Endothelial cell of umbilical vein (primary cell): ENCODE measurements at regions not wholly inside any gene's neighbourhood (a gene's known extent, or its start where the extent isn't known, plus 50 kb on each side); places are given as distances from the start of the nearest gene placed in this dataset.
"Not testable (repeated sequence)": the region's sequence is repeated elsewhere in the genome, so short reads cannot be mapped to it uniquely, and the experiment has no call there.

Experiments used
- BruUV-seq: library from RNA; stranded (reverse); fragments of 400-500 nt; replicated peaks from 2 replicates; lab custom pipeline; 2021; lab: Mats Ljungman, UMichigan
- CTCF ChIA-PET: fragments of 300-600, 350-600 bp; sonication (Branson Sonifier 250); formaldehyde crosslinking; loops from one replicate; lab custom pipeline; 2021; ENCODE audit warnings: antibody characterized with exemption, inconsistent platforms; lab: Charles Lee
- POLR2A ChIA-PET: fragments of 300-600, 350-600 bp; sonication (Branson Sonifier 250); formaldehyde crosslinking; loops from one replicate; lab custom pipeline; 2021; ENCODE audit warnings: antibody characterized with exemption, inconsistent platforms; lab: Charles Lee
- DNase-seq: peaks from one replicate; pipeline ENCODE4 v3.0.0-alpha.2; 2011; ENCODE audit warnings: low read depth, low spot score
- FAIRE-seq: peaks from 2 replicates; lab custom pipeline; 2011; peaks lifted over from hg19 to GRCh38; lab: Jason Lieb, UNC
- H2AFZ ChIP-seq: 2 replicates; pipeline ENCODE4 v1.6.0; 2012; ENCODE audit warnings: low read depth, low read length, control low read depth, inconsistent platforms
- H3K27ac ChIP-seq: 2 replicates; pipeline ENCODE4 v1.5.1; 2011; ENCODE audit warnings: low read depth, mild to moderate bottlenecking, control low read depth, low read length, moderate library complexity; ENCODE audit not compliant: insufficient read depth
- H3K27me3 ChIP-seq, 2 experiments: 2 replicates each; pipeline versions ENCODE4 v1.6.0 to v1.6.1; 2011; ENCODE audit warnings: low read length in 2 of 2, mixed read lengths in 1 of 2; ENCODE audit not compliant: control insufficient read depth in 2 of 2, insufficient read depth in 2 of 2
- H3K36me3 ChIP-seq, 2 experiments: 2 replicates in 1 of 2; 3 replicates in 1 of 2; pipeline ENCODE4 v1.5.1; 2011; ENCODE audit warnings: low read length in 2 of 2, mild to moderate bottlenecking in 1 of 2, moderate library complexity in 1 of 2; ENCODE audit not compliant: control insufficient read depth in 2 of 2, insufficient read depth in 2 of 2; ENCODE audit errors: extremely low read depth in 1 of 2
- H3K4me1 ChIP-seq: 3 replicates; pipeline ENCODE4 v1.5.1; 2011; ENCODE audit warnings: mild to moderate bottlenecking, low read length; ENCODE audit not compliant: control insufficient read depth, insufficient read depth; ENCODE audit errors: extremely low read depth
- H3K4me2 ChIP-seq: 2 replicates; pipeline ENCODE4 v1.6.1; 2011; ENCODE audit warnings: low read length, control low read depth, mixed read lengths; ENCODE audit not compliant: insufficient read depth
- H3K4me3 ChIP-seq, 3 experiments: fragments of 200-600 bp in 1 of 3; sonication (generic), shearing (Covaris generic) in 1 of 3; replicated peaks in 1 of 3; 2 replicates each; pipeline ENCODE4 v1.5.1; 2011 to 2016; ENCODE audit warnings: control low read depth in 3 of 3, low read length in 3 of 3, mild to moderate bottlenecking in 2 of 3, inconsistent platforms in 1 of 3, low read depth in 1 of 3, moderate library complexity in 1 of 3; ENCODE audit not compliant: insufficient read depth in 1 of 3
- H3K79me2 ChIP-seq: 2 replicates; pipeline ENCODE4 v1.6.0; 2012; ENCODE audit warnings: low read length, inconsistent platforms; ENCODE audit not compliant: control insufficient read depth, insufficient read depth
- H3K9ac ChIP-seq: replicated peaks from 2 replicates; pipeline ENCODE3; 2011; ENCODE audit warnings: low read length, control low read depth; ENCODE audit not compliant: insufficient read depth; ENCODE audit errors: extremely low read depth
- H3K9me1 ChIP-seq: replicated peaks from 3 replicates; pipeline ENCODE4 v1.6.0; 2011; ENCODE audit warnings: mild to moderate bottlenecking, low read length; ENCODE audit not compliant: control insufficient read depth, insufficient read depth; ENCODE audit errors: extremely low read depth
- H3K9me3 ChIP-seq: replicated peaks from 2 replicates; pipeline ENCODE4 v1.5.1; 2012; ENCODE audit warnings: low read length, inconsistent platforms; ENCODE audit not compliant: control insufficient read depth, insufficient read depth
- H4K20me1 ChIP-seq: replicated peaks from 2 replicates; pipeline ENCODE3; 2011; ENCODE audit warnings: mild to moderate bottlenecking, low read length; ENCODE audit not compliant: control insufficient read depth, insufficient read depth; ENCODE audit errors: extremely low read depth
- CTCF ChIP-seq, 2 donors: IDR thresholded peaks; 1 replicate in 1 of 2; 2 replicates in 1 of 2; pipeline ENCODE4 v1.5.1; 2011; ENCODE audit warnings: low read length in 2 of 2, mild to moderate bottlenecking in 2 of 2, moderate library complexity in 2 of 2, control low read depth in 1 of 2, inconsistent platforms in 1 of 2, low read depth in 1 of 2; ENCODE audit not compliant: insufficient read depth in 1 of 2; ENCODE audit errors: extremely low read depth in 1 of 2
- EZH2 ChIP-seq: IDR thresholded peaks from 2 replicates; pipeline ENCODE4 v1.6.1; 2012; ENCODE audit warnings: borderline replicate concordance, low read depth, mild to moderate bottlenecking, moderate library complexity, low read length, inconsistent platforms; ENCODE audit not compliant: severe bottlenecking
- GATA2 ChIP-seq: IDR thresholded peaks from 2 replicates; pipeline ENCODE4 v1.7.0; 2011; ENCODE audit warnings: low read depth, mild to moderate bottlenecking, moderate library complexity, mixed read lengths, low read length; ENCODE audit not compliant: insufficient read length, insufficient read depth
- JUN ChIP-seq: IDR thresholded peaks from 2 replicates; pipeline ENCODE4 v1.6.1; 2011; ENCODE audit warnings: borderline replicate concordance, low read depth; ENCODE audit not compliant: insufficient read length, insufficient read depth
- MAX ChIP-seq: IDR thresholded peaks from 2 replicates; pipeline ENCODE4 v1.6.1; 2011; ENCODE audit not compliant: insufficient read depth, insufficient read length
- POLR2A ChIP-seq: IDR thresholded peaks from 2 replicates; pipeline ENCODE4 v1.6.1; 2012; ENCODE audit warnings: low read depth, mild to moderate bottlenecking, control low read depth, low read length
- POLR2AphosphoS5 ChIP-seq: IDR thresholded peaks from 2 replicates; pipeline ENCODE4 v1.6.1; 2012; ENCODE audit warnings: low read depth, mild to moderate bottlenecking, control low read depth, low read length, moderate library complexity; ENCODE audit not compliant: insufficient read depth
- dilution Hi-C: fragments of 300-500 bp; cut with MboI; formaldehyde crosslinking; loops from one replicate; pipeline ENCODE4 v1.15.0; 2019; ENCODE audit warnings: low sequenced_read_pairs; ENCODE audit not compliant: extremely low pct_ligation_motif_present
- intact Hi-C: fragments of 100-400 bp; cut with micrococcal nuclease; formaldehyde crosslinking; loops from one replicate; pipeline ENCODE4 v1.10.0; 2022

GRCh38 chr6:14415452-14415851 is 297.9 kb downstream of the CD83 start:
- H3K4me3 ChIP-seq = no peak overlapping the region
- dilution Hi-C loops = no loop called here
- H3K4me2 ChIP-seq = no peak overlapping the region
- H3K36me3 ChIP-seq = no peaks in the 10 kb centered on the region
- FAIRE-seq (no peak), DNase-seq (no peak)
- no peaks in the 10 kb centered on the region for H3K27me3 ChIP-seq
- no peaks in the 10 kb centered on the region for H3K4me1 ChIP-seq
- H3K9ac ChIP-seq = no peak overlapping the region
- intact Hi-C loops = no loop called here
- no peak overlapping the region for H3K27ac ChIP-seq
- BruUV-seq = no TSS peak
- H3K9me1 ChIP-seq = no peaks in the 10 kb centered on the region
- peaks cover 3% of the 10 kb centered on the region for H3K9me3 ChIP-seq
- ChIA-PET CTCF (no interaction called here), POLR2A (no interaction called here)
- no peaks in the 10 kb centered on the region for H3K79me2 ChIP-seq
- H4K20me1 ChIP-seq = no peaks in the 10 kb centered on the region
- TF ChIP-seq EZH2 = no peak
- TF ChIP-seq GATA2 = no peak
- no peak for TF ChIP-seq POLR2A
- no peak overlapping the region for H2AFZ ChIP-seq

GRCh38 chr6:14417377-14417776 is 299.8 kb downstream of the CD83 start:
- Histone ChIP-seq H3K4me3 (no peak overlapping the region), H3K27ac (no peak overlapping the region), H3K27me3 (no peaks in the 10 kb centered on the region), H3K79me2 (no peaks in the 10 kb centered on the region), H3K36me3 (no peaks in the 10 kb centered on the region), H2AFZ (no peak overlapping the region), H3K9me3 (peaks cover 3% of the 10 kb centered on the region), H3K9me1 (no peaks in the 10 kb centered on the region), H3K9ac (no peak overlapping the region), H3K4me2 (no peak overlapping the region), H3K4me1 (no peaks in the 10 kb centered on the region), H4K20me1 (no peaks in the 10 kb centered on the region)
- POLR2A ChIA-PET = no interaction called here
- DNase-seq (no peak), FAIRE-seq (no peak)
- dilution Hi-C loops (no loop called here), intact Hi-C loops (no loop called here)
- no TSS peak for BruUV-seq
- TF ChIP-seq CTCF (IDR thresholded peaks at IDR 0.05; ENCODE audit: extremely low read depth in 1 of 2, insufficient read depth in 1 of 2, low read depth in 1 of 2, low read length in 2 of 2) = no peak
- no peak for TF ChIP-seq POLR2AphosphoS5
- TF ChIP-seq JUN = no peak
- TF ChIP-seq MAX = no peak
- CTCF ChIA-PET = no interaction called here

GRCh38 chr6:14419224-14419623 is 301.7 kb downstream of the CD83 start:
- H3K79me2 ChIP-seq, H3K36me3 ChIP-seq, H3K4me1 ChIP-seq, POLR2A ChIA-PET, H3K9me1 ChIP-seq, DNase-seq, H3K27me3 ChIP-seq, intact Hi-C loops, H3K9ac ChIP-seq, H3K9me3 ChIP-seq, H4K20me1 ChIP-seq, dilution Hi-C loops, H2AFZ ChIP-seq, H3K4me2 ChIP-seq, FAIRE-seq, BruUV-seq, CTCF ChIA-PET, H3K27ac ChIP-seq, H3K4me3 ChIP-seq: not testable (repeated sequence)
